ENCODE measurements at regions not wholly inside any gene's neighbourhood (a gene's known extent, or its start where the extent isn't known, plus 50 kb on each side); places are given as distances from the start of the nearest gene placed in this dataset.

DNA sequence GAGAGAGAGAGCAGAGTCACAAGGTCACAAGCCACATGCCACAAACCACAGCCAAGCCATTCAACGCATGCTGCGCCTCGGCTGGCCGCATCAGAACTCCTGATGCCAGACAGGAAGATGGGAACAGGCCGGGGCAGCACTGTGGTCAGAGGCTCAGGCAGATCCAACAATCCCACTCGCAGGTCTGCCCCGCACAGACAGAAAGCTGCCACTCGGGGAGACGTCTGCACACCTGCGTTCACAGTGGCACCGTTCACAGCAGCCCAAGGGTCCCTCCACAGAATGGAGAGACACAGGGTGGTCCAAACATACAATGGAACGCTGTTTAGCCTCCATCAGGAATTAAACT, 408.8 kb downstream of the CTTN start:
- no peak for ATAC-seq
- H3K27ac ChIP-seq (ENCODE audit: extremely low read depth, low read depth, low read length), result no peak overlapping the region
- H4K20me1 ChIP-seq (replicated peaks; ENCODE audit: control insufficient read depth, insufficient read depth, low read length), result no peaks in the 10 kb centered on the region; the same call in 1 of the 2 replicates
- H3K4me3 ChIP-seq, result no peak overlapping the region
- H3K9ac ChIP-seq (ENCODE audit: insufficient read depth in 1 of 2, low read depth in 2 of 2, low read length in 2 of 2), result no peak overlapping the region; a peak in 1 of 4 replicates
- peaks cover 8 to 53% of the 10 kb centered on the region in 2 experiments; a peak in 3 of 5 replicates for H3K27me3 ChIP-seq (ENCODE audit: control insufficient read depth in 2 of 2, insufficient read depth in 2 of 2, low read length in 2 of 2)
- no peak for DNase-seq (ENCODE audit: extremely low read depth in 1 of 4, low spot score in 3 of 4)
- CTCF ChIA-PET (ENCODE audit: low intra/inter-chr PET ratio), result no interaction called here
- BruUV-seq (replicated peaks), result no TSS peak
- no peak overlapping the region for H2AFZ ChIP-seq (ENCODE audit: low read depth, low read length)
- POLR2A ChIA-PET, result no interaction called here
- no peaks in the 10 kb centered on the region for H3K9me3 ChIP-seq (replicated peaks; ENCODE audit: control insufficient read depth, insufficient read depth, low read depth, low read length)
- no peaks in the 10 kb centered on the region for H3K79me2 ChIP-seq (ENCODE audit: control insufficient read depth, insufficient read depth, low read length)
- intact Hi-C loops (cut with micrococcal nuclease) (no loop called here), in situ Hi-C loops (cut with MboI) (loop anchor here (25.0 kb wide), 1 partner anchor 255 kb away; no protein-coding TSS in a partner anchor)
- no peak overlapping the region for H3K4me2 ChIP-seq (ENCODE audit: insufficient read depth, low read length)
- H3K9me1 ChIP-seq (ENCODE audit: control insufficient read depth, insufficient read depth, low read length), result no peaks in the 10 kb centered on the region
- under 1% methylated on average over 12 of the region's 12 CpGs for WGBS (ENCODE audit: insufficient coverage, low coverage, missing lambda C conversion rate)
- no peaks in the 10 kb centered on the region for H3K4me1 ChIP-seq (replicated peaks in 1 of 2; ENCODE audit: control insufficient read depth in 2 of 2, insufficient read depth in 2 of 2, low read length in 2 of 2)
- no peaks in the 10 kb centered on the region for H3K36me3 ChIP-seq (ENCODE audit: control insufficient read depth, insufficient read depth, low read length)
- no peak for FAIRE-seq
- no peak for TF ChIP-seq ELF4 (CRISPR knock-in tag; IDR thresholded peaks at IDR 0.05)
- no peak for TF ChIP-seq FOXK2 (conservative IDR thresholded peaks at IDR 0.05 in 1 of 2, IDR thresholded peaks at IDR 0.05 in 1 of 2; ENCODE audit: low read depth in 2 of 2)
- TF ChIP-seq FOXJ2 (tag; IDR thresholded peaks at IDR 0.05), result no peak
- TF ChIP-seq CHD4 (IDR thresholded peaks at IDR 0.05; ENCODE audit: insufficient read depth, insufficient replicate concordance, low read depth, low read length, poor library complexity, severe bottlenecking), result no peak
- no peak for TF ChIP-seq ZNF384 (IDR thresholded peaks at IDR 0.05; ENCODE audit: low read depth, low read length)
- TF ChIP-seq, protein P1, sequence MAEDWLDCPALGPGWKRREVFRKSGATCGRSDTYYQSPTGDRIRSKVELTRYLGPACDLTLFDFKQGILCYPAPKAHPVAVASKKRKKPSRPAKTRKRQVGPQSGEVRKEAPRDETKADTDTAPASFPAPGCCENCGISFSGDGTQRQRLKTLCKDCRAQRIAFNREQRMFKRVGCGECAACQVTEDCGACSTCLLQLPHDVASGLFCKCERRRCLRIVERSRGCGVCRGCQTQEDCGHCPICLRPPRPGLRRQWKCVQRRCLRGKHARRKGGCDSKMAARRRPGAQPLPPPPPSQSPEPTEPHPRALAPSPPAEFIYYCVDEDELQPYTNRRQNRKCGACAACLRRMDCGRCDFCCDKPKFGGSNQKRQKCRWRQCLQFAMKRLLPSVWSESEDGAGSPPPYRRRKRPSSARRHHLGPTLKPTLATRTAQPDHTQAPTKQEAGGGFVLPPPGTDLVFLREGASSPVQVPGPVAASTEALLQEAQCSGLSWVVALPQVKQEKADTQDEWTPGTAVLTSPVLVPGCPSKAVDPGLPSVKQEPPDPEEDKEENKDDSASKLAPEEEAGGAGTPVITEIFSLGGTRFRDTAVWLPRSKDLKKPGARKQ (CRISPR knock-in tag; IDR thresholded peaks at IDR 0.05), result no peak
- no peak for TF ChIP-seq ZC3H4 (CRISPR knock-in tag; IDR thresholded peaks at IDR 0.05; ENCODE audit: borderline replicate concordance)
- TF ChIP-seq, protein P2, sequence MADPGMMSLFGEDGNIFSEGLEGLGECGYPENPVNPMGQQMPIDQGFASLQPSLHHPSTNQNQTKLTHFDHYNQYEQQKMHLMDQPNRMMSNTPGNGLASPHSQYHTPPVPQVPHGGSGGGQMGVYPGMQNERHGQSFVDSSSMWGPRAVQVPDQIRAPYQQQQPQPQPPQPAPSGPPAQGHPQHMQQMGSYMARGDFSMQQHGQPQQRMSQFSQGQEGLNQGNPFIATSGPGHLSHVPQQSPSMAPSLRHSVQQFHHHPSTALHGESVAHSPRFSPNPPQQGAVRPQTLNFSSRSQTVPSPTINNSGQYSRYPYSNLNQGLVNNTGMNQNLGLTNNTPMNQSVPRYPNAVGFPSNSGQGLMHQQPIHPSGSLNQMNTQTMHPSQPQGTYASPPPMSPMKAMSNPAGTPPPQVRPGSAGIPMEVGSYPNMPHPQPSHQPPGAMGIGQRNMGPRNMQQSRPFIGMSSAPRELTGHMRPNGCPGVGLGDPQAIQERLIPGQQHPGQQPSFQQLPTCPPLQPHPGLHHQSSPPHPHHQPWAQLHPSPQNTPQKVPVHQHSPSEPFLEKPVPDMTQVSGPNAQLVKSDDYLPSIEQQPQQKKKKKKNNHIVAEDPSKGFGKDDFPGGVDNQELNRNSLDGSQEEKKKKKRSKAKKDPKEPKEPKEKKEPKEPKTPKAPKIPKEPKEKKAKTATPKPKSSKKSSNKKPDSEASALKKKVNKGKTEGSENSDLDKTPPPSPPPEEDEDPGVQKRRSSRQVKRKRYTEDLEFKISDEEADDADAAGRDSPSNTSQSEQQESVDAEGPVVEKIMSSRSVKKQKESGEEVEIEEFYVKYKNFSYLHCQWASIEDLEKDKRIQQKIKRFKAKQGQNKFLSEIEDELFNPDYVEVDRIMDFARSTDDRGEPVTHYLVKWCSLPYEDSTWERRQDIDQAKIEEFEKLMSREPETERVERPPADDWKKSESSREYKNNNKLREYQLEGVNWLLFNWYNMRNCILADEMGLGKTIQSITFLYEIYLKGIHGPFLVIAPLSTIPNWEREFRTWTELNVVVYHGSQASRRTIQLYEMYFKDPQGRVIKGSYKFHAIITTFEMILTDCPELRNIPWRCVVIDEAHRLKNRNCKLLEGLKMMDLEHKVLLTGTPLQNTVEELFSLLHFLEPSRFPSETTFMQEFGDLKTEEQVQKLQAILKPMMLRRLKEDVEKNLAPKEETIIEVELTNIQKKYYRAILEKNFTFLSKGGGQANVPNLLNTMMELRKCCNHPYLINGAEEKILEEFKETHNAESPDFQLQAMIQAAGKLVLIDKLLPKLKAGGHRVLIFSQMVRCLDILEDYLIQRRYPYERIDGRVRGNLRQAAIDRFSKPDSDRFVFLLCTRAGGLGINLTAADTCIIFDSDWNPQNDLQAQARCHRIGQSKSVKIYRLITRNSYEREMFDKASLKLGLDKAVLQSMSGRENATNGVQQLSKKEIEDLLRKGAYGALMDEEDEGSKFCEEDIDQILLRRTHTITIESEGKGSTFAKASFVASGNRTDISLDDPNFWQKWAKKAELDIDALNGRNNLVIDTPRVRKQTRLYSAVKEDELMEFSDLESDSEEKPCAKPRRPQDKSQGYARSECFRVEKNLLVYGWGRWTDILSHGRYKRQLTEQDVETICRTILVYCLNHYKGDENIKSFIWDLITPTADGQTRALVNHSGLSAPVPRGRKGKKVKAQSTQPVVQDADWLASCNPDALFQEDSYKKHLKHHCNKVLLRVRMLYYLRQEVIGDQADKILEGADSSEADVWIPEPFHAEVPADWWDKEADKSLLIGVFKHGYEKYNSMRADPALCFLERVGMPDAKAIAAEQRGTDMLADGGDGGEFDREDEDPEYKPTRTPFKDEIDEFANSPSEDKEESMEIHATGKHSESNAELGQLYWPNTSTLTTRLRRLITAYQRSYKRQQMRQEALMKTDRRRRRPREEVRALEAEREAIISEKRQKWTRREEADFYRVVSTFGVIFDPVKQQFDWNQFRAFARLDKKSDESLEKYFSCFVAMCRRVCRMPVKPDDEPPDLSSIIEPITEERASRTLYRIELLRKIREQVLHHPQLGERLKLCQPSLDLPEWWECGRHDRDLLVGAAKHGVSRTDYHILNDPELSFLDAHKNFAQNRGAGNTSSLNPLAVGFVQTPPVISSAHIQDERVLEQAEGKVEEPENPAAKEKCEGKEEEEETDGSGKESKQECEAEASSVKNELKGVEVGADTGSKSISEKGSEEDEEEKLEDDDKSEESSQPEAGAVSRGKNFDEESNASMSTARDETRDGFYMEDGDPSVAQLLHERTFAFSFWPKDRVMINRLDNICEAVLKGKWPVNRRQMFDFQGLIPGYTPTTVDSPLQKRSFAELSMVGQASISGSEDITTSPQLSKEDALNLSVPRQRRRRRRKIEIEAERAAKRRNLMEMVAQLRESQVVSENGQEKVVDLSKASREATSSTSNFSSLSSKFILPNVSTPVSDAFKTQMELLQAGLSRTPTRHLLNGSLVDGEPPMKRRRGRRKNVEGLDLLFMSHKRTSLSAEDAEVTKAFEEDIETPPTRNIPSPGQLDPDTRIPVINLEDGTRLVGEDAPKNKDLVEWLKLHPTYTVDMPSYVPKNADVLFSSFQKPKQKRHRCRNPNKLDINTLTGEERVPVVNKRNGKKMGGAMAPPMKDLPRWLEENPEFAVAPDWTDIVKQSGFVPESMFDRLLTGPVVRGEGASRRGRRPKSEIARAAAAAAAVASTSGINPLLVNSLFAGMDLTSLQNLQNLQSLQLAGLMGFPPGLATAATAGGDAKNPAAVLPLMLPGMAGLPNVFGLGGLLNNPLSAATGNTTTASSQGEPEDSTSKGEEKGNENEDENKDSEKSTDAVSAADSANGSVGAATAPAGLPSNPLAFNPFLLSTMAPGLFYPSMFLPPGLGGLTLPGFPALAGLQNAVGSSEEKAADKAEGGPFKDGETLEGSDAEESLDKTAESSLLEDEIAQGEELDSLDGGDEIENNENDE (IDR thresholded peaks at IDR 0.05; ENCODE audit: low read depth, low read length), result no peak
- TF ChIP-seq ZNF644 (tag; IDR thresholded peaks at IDR 0.05; ENCODE audit: low read depth), result no peak

All from K562 (cell line).